ENCODE measurements at regions not wholly inside any gene's neighbourhood (a gene's known extent, or its start where the extent isn't known, plus 50 kb on each side); places are given as distances from the start of the nearest gene placed in this dataset.

DNA sequence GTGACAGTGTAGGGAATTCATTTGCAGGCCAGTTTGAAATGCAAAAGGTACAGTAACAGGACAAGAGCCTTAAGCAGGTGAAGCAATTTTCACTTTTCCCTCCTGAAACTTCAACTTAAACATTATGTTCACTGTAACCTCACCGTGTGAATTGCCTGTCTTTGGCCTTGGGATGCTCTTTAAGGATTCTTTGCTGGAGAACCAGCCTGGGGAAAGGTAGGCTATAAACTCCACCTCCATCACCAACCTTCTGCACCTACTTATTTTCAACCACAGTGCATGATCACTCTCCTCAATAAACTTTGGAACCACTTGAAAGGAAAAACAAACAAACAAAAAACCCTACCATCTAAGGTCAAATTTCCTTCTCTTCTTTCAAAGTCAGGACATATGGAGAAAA lies 300.5 kb downstream of the TLE1 start:
- no peak for DNase-seq

DNA sequence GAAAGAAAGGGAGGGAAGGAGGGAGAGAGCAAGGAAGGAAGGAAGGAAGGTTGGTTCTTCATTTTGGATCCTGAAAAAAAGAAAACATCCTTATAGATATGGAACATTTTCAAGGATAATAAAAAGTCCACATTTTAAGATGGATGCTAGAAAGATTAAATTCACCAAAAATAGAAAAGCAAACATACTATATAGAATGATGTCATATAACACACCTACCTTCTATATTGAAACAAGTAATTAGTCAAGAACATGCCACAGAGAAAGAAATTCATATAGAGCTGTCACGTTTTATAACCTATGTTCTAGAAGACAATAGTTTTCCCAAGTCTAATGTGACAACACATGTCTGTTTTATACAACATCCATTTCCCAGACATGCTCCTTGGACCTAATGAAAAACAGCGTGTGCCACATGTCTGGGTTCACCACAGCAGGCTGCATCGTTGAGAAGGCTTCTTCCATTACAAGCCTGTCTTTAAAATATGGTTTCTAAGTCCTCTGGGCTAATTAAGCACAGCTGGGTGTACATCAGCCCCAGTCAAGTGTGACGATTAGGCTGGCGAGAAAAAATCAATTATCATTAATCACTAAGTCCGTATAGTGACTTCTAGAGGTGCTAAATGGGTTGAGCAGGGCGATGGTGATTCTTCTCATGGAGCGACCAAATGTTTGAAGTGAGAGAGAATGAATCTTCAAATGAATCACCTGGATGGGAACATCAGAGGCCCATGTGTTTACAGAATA lies 301.8 kb downstream of the TLE1 start:
- DNase-seq = no peak

DNA sequence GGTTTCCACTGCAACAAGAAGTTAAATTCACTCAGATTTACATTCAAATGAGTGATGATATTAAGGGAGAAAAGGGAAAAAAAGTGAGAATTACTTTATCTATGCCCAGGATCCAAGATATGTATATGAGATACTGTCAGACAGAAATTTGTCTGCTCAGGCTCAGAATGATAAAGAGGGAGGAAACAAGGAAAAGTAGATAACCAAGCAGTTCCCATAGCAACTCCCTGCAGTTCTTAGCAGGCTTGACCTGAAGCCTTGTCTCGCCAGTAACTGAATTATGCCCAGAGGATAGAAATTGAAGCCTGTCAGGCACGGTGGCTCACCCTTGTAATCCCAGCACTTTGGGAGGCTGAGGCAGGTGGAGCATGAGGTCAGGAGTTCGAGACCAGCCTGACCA lies 304.4 kb downstream of the TLE1 start:
- no peak for DNase-seq

DNA sequence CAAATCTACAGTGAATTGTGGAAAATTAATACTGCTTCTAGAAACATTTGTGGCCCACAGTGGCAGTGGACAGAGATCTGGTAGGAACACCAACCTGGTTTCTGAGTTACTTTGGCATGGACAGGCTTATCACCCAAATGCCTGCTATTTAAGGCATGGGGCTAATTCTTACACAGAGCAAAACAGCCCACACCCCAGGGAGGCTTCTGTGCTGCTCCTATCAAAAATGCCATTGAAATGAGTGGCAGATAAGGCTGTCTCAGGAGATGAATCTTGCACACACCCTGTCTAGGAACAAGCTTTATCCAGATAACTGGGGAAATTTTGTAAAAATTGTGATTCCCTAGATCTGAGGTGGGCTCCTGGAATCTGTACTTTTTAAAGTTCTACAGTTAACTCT lies 307.1 kb downstream of the TLE1 start:
- DNase-seq = no peak

DNA sequence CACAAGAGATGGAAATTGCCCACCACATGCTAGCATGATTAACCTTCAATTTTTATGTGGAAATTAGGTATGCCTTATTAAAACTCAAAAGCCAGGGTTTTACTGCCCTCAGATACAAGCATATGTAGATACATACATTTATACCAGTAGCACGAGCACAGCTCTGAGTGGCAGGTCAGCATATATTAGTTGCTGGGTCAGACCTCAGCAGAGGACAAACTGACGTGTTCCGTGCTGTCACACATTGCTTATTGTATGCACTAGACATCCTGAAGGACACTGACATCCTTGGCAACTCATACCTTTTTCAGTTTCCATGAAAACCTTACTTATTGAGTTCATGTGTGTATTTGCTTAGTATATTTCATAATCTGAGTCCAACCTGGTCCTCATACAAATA lies 307.7 kb downstream of the TLE1 start:
- DNase-seq = no peak

DNA sequence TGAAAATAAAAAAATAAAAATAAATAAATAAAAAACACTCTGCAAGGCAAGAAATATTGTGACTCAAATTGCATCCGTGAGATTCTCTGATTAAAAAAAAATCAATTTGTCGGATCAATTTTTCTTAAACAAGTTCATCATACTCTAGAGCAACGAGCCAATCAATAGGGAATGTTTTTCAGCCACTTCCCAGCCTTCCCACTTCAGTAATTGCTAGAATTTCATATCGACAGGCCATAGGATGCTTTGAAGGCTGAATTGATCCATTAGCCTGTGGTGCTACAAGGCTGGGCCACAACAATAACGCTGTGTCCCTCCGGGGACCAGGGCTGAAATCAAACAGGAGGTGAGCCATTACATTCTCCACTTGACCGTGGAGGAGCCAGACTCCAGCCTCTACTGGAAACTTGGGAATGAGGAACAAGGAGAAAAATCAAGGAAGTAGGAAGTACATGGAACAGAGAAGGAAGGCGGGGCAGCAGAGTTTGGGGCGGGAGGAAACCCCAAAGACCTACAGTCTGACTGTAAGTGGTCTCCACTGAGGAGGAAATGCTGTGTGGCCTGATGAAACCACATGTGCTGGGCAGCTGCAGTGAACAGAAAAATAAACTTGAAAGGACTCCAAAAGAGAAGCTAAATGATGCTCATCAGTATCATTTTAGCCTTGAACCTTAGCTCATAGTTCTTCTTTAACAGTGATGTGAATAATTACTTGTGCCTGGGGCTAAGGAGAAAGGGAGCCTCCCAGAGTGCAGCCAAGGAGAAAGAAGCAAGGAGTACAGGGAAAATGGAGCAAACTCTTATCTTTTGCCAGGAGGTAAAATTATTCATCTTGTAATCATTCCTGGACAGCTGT lies 308.6 kb downstream of the TLE1 start:
- no peak for DNase-seq

DNA sequence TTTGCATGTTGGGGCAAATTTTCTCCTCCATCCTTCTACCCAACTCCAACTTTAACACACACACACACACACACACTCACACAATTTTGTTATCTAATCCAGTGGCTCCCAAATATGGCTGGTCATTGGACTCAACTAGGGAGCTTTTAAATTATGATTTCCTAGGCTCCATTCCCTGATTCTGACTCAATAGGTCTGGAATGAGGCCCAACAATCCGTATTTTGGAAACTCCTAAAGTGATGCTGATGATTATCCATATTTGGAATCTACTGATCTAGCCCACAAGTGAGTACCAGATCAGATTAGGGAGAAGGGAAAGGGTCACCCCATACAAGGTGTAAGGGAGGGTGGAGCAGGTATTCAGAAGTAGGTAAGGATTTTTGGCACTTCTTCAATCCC lies 309.7 kb downstream of the TLE1 start:
- no peak for DNase-seq

DNA sequence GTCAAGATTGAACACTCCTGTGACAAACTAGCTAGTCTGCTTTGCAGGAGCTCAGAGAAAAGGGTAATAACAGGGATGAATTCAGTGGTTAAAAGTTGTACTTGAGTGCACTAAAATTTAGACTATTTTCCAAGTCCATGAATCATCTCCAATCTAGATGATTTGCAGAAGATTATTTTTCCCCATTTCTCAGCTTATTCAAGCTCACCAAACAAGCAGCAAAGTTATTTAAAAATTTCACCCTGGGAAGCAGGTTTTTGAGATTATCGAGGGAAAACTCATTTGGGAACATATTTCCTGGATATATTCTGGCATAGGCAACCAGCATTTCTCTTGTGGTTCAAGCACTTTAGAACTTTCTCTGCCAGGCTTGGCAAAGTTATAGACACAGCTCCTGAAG lies 311.4 kb downstream of the TLE1 start:
- DNase-seq = no peak

DNA sequence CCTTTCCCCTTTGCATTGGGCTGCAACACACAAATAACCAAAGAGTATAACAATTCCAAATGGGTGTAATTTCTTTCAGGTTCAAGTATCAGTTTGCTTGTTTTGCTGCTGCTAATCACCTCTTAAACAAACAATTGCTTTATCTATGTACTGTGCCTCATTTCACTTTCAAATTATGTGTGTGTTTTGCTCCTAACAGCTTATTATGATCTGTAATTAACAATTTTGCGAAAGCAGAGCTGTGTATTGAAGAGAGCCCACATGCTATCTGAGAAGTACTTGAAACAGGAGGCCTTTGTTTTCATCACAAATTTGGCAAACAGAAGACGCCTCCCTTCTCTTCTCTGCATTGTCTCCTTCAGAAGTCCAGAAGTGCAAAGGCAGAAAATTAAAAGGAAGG lies 312.0 kb downstream of the TLE1 start:
- no peak for DNase-seq

DNA sequence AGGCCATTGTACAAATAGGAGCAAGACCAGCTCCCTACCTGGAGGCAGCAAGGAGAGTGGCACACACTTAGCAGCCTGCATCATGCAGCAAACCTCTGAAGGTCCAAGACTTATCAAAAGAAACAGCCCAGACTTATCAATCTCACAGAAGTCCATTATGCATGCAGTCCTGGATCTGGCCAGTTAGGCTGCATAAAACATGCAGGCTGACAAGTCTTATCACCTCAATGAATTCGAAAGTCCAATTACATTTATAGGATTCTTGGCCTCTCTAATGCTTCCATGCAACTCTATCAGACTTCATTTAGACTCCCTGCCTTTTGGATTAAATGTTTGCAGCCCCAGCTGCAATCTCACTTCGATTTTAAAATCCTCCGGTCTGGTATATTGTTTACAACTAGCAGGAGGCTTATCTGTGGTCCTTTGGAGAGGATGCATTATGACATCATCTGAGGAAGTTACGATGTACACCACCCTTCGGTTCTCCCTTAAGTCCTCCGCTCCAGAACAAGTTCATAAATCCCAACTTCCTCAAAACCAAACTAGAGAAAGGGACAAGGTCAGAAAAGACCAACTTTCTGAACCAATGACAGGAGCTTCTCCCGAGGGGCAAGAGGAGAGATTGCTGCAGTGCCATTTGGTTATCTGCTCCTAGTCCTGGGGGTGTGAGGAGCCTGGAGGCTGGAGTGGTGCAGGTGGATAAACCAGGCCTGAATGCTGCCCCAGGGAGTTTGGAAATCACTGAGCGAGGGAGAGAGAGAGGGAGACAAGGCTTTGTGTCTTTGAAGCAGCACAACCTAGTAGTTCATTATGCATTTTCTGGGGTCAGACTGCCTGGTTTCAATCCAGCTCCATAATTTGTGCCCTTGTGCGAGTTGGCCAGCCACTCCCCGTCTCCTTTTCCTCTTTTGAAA lies 313.9 kb downstream of the TLE1 start:
- no peak for DNase-seq

DNA sequence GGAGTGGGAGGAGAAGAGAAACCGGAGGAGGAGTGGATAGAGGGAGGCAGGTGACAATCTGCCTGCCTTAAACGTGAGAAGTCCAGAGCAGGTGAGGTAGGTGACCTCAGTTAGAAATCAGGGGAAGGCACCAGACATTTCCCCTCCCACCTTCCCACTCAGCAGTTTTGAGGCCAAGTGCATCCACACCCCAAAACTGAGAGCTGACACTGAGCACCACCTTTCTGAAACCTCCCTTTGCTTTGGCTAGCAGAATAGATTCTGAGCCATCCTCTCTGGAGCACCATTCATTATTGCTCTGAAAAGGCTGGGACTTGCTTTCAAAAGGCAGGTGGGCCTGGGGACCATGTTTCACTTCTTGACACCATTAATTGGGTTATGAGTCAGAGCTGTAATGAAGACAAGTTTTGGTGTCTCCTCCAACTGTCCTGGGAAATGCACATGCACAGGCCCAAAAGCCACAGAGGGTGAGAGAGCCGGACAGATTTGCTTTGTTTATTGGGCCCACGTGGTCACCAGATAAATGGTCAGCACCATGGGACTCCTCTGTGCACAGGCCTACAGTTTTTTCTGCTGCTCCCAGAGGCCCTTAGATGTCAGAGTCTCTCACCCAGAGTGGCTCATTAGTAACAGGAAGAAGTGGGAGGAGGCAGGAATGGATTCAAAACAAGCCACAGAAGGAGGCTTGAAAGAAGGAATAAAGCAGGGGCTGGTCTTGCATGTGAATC lies 314.7 kb downstream of the TLE1 start:
- DNase-seq = no peak

DNA sequence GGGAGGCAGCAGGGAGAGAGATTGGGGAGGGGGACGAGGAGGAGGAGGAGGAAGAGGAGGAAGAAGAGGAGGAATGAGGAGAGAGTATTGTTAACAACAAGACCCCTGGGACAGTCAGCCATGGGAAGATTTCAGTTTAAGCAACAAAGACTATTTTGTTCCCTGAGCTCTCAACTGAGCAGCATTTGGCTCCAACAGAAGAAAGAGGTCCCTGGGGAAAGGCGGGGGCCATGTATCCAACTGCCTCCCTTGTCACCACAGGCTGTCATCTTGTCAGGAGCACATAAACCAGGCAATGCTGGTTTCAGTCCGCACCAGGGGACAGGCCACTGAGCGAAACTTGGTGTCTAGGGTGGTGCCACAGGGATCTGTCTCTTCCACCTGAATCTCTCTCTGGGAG lies 316.1 kb downstream of the TLE1 start:
- DNase-seq = no peak

DNA sequence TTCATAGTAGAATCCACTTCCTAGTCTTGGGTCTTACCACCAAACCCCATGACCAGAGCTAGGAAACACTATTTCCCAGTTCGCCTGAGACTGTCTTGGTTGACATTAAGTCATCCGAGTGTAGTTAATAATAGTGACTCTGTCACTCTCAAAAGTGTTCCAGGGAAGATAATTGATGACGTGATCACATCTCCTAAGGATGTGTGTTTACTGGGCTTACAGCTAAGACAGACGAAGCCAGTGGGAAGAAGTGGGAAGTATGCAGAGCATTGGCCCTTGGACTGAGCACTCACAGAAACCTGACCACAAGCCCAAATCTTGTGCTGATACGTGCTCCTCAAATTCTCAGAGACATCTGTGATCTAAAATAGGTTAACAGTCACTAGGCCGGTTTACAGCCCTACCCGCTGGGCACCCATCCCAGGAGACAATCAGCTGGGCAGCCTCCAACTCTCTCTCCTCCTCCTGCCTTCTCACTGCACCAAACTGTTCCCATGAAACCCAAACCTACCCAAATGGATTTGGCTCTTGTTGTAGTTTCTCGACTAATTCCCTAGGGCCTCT lies 316.6 kb downstream of the TLE1 start:
- DNase-seq = no peak

DNA sequence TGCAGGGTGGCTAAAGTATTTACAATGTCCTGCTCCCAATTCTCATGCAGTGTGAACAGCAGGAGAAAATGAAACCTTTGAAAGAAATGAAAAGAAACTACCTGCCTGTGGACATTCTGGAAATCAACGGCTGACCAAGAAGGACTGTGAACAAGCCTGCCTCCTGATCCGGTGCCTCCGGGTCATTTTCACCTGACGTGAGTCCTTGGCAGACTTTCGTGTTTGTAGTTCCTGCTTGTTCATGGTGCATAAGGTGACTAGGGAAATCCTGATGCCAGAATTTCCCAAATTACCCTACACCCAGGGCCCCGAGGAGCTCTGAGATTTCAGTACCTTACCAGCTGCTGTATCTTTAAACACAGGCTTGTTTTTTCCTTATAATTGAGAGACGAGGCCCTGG lies 317.5 kb downstream of the TLE1 start:
- no peak for DNase-seq

DNA sequence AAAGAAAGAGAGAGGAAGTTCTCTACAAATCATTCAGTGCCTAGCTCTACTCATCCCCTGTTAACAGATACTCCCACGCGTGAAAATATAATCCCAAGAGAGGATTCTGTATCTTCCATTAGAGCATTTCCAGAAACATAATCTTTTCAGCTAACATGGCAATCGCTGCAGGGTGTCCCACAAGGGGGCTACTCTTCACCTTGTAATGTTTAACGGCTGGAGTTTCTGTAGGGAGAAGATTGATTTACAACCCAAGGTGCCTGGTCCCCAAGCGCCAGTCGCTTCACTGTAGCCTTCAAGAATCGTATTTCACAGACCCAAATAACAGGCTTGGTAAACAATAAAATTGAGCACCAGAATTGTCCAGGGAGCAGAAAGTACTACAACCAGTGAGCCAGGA lies 318.7 kb downstream of the TLE1 start:
- DNase-seq = no peak

DNA sequence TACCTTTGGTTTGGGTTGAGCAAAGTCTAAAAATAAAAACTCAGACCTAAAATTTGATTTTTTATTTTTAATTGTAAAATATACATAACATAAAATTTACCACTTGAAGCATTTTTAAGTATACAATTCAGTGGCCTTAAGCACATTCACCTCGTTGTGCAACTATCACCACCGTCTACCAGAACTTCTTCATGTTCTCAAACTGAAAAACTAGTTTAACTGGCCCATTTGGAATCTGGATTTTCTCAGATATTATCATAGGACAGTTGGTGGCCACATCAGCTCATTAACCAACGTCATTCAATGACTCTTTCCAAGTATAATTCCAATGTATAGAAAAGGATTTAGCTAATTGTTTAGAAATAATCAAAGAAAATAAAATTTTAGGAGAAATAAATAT lies 319.3 kb downstream of the TLE1 start:
- no peak for DNase-seq

DNA sequence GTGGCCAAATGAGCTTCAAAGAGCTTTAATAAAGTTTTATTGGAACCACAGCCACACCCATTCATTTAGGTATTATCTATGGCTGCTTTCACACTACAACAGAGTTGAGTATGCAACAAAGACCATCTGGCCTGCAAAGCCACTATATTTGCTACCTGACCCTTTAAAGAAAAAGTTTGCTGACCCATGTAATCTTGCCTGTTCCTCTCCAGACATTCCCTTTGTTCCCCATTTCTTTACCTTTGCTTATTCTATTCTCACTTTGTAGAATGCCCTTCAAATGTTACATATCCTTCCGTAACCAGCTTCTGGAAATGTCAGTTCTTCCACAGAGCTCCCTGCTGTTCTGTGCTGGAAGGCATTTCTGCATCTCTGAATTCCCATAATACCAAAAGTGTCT lies 320.2 kb downstream of the TLE1 start:
- DNase-seq = no peak

DNA sequence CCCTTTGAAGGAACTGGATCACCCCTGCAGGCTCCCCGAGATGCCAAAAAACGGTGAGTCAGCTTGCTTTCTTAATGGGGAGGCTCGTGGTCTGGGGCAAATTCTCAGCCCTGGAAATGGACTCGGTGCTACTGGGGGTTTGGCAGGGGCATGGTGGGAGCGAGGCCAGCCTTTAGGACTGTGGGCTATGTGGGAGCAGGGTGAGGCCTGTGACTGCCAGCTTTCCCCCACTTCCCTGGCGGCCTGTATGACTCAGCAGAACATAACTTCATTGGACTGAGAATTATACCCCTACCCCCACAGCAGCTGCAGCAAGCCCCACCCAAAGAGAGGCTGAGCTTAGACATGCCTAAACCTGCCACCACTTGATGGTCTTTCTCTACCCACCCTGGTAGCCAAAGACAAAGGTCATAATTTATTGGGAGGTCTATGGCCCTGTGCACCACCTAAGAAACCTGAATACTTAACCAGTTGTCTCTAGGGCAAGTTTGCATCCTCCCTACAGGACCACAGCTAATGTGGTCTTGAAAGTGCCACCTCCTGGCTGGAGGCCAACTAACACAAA lies 325.3 kb downstream of the TLE1 start:
- no peak for DNase-seq

DNA sequence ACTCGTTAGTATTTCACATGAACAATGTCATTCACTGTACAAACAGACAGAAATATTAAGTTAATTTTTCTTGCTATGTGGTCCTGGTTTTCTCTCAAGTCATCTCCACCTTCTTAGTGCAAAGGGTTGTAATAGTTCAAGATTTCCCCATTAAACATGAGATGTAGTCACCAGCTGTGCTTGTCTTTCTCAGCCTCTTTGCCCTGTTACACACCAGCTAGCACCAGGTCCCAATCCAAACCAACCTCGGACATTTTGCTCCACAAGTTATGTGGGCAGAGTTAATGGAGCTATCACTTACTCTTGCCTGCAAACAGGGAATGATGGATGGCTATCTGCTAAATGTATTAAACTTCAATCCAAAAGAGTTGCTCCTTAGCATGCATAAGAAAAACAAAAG lies 328.1 kb downstream of the TLE1 start:
- no peak for DNase-seq

DNA sequence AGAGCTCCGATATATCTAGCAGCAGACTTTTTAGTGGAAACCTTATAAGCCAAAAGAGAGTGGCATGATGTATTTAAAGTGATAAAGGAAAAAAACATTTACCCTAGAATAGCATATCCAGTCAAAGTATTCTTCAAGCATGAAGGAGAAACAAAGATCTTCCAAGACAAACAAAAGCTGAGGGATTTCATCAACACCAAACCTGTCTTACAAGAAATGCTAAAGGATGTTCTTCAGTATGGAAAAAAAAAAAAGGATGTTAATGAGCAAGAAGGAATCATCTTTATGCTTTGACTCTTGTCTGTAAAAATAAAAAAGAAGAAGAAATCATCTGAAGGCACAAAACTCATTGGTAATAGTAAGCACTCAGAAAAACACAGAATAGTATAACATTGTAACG lies 338.2 kb downstream of the TLE1 start:
- no peak for DNase-seq

DNA sequence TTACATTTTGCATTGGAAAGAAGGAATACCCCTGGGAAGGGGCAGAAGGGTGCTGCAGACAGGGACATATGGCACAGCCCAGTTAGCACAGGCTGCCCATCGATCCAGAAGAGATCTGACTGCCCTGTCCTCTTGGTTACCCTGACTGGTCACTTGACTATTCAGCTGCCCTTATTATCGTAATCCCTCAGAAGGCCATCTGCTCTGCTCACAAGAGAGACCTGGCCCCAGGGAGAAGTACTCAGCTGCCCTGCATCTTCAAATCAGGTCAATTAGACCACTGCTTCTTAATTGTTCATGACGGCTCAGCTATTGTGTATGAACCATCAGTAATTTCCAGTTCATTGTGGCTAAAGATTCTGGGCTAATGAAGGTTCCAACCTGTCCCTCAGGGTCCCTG lies 345.0 kb downstream of the TLE1 start:
- DNase-seq = no peak

DNA sequence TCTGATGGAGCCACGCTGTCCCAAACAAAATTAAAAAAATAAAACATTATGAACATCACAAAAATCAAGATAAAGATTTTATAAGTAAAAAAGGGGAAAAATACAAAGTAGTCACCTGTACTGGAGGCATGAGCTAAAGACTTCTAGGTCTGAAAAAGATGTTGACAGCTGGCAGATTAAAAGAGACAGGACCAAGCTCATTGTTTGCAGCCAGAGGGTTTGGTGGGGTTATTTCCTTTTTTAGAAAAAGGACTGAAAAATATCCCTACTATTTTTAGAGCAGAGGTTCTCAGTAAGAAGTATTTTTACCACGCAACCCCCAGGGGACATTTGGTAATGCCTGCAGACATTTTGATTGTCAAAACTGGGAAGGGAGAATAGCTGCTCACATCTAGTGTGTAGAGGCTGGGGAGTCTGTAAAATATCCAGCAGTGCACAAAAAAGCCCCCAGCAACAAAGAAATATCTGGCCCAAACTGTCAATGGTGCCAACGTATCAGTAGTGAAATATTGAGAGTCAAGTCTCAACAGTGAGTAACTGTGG lies 353.4 kb downstream of the TLE1 start:
- DNase-seq = no peak

Measured in right forelimb (tissue), 1 donor.